ENCODE measurements at regions not wholly inside any gene's neighbourhood (a gene's known extent, or its start where the extent isn't known, plus 50 kb on each side); places are given as distances from the start of the nearest gene placed in this dataset.

GRCh38 chr10:8539056-8539455, 484.6 kb downstream of the GATA3 start:
- TF ChIP-seq CTCF (IDR thresholded peaks at IDR 0.05) (no peak), POLR2A (IDR thresholded peaks at IDR 0.05) (no peak)

Data from esophagus squamous epithelium (tissue), 4 donors.